CD4-positive, alpha-beta T cell (primary cell): ENCODE measurements at regions not wholly inside any gene's neighbourhood (a gene's known extent, or its start where the extent isn't known, plus 50 kb on each side); places are given as distances from the start of the nearest gene placed in this dataset.

ENCODE experiments used
- ATAC-seq: fragments of 200-7000 bp; cut with Tn5 transposase; one replicate; pipeline ENCODE4 v1.10.0; 2022; ENCODE audit warnings: mild to moderate bottlenecking; ENCODE audit not compliant: poor library complexity
- CTCF ChIA-PET: fragments of 350-600 bp; sonication (Branson Sonifier 250); formaldehyde crosslinking; loops from one replicate; lab custom pipeline; 2021; ENCODE audit warnings: antibody characterized with exemption, inconsistent platforms; lab: Charles Lee
- POLR2A ChIA-PET: fragments of 350-600 bp; sonication (Branson Sonifier 250); formaldehyde crosslinking; loops from one replicate; lab custom pipeline; 2021; ENCODE audit warnings: antibody characterized with exemption, inconsistent platforms; lab: Charles Lee
- DNase-seq, 14 experiments: peaks; one replicate each; pipeline ENCODE4 v3.0.0-alpha.2; 2013 to 2020; ENCODE audit warnings: mixed read lengths in 2 of 14
- H3K27ac ChIP-seq, 2 donors: one replicate each; pipeline versions ENCODE4 v1.5.1 to v1.7.0; 2013; ENCODE audit warnings: low read length in 2 of 2, low read depth in 1 of 2, mild to moderate bottlenecking in 1 of 2
- H3K27me3 ChIP-seq, 2 experiments: 1 replicate in 1 of 2; 2 replicates in 1 of 2; pipeline versions ENCODE4 v1.6.1 to v1.7.0; 2013; ENCODE audit warnings: low read length in 2 of 2, control low read depth in 1 of 2, mild to moderate bottlenecking in 1 of 2, moderate library complexity in 1 of 2; ENCODE audit not compliant: insufficient read depth in 2 of 2, control insufficient read depth in 1 of 2
- H3K36me3 ChIP-seq: one replicate; pipeline ENCODE4 v1.6.1; 2013; ENCODE audit warnings: low read length, control low read depth; ENCODE audit not compliant: insufficient read depth
- H3K4me1 ChIP-seq: one replicate; pipeline ENCODE4 v1.6.1; 2013; ENCODE audit warnings: low read length, control low read depth; ENCODE audit not compliant: insufficient read depth
- H3K4me3 ChIP-seq: one replicate; pipeline ENCODE4 v1.5.1; 2013; ENCODE audit warnings: mild to moderate bottlenecking, low read length, moderate library complexity
- H3K9me3 ChIP-seq, 2 experiments: 1 replicate in 1 of 2; 2 replicates in 1 of 2; pipeline versions ENCODE4 v1.6.1 to v1.7.0; 2013; ENCODE audit warnings: low read length in 2 of 2, mild to moderate bottlenecking in 2 of 2, control low read depth in 1 of 2, moderate library complexity in 1 of 2; ENCODE audit not compliant: control insufficient read depth in 1 of 2, insufficient read depth in 1 of 2
- H3K27ac Mint-ChIP-seq: one replicate; pipeline ENCODE4 v1.8.0; 2020; ENCODE audit warnings: mixed read lengths
- H3K27me3 Mint-ChIP-seq: one replicate; pipeline ENCODE4 v1.8.0; 2021; ENCODE audit warnings: mixed read lengths
- H3K36me3 Mint-ChIP-seq: one replicate; pipeline ENCODE4 v1.8.0; 2021; ENCODE audit warnings: low read depth, mixed read lengths
- H3K4me1 Mint-ChIP-seq: one replicate; pipeline ENCODE4 v1.8.0; 2021; ENCODE audit warnings: low read depth, mixed read lengths
- H3K4me3 Mint-ChIP-seq: one replicate; pipeline ENCODE4 v1.8.0; 2020; ENCODE audit warnings: mild to moderate bottlenecking, mixed read lengths
- H3K9me3 Mint-ChIP-seq: one replicate; pipeline ENCODE4 v1.8.0; 2020; ENCODE audit warnings: mixed read lengths
- CTCF ChIP-seq: fragments of 200-600 bp; IDR thresholded peaks from one replicate; pipeline ENCODE4 v1.8.0; 2022; ENCODE audit warnings: antibody characterized with exemption, mild to moderate bottlenecking
- intact Hi-C, 2 experiments: fragments of 100-400 bp; cut with DNase I in 1 of 2; cut with micrococcal nuclease in 1 of 2; formaldehyde crosslinking; loops; one replicate each; pipeline versions ENCODE4 v1.15.1 to v1.9.0; 2023 to 2025; cut with DNase I, micrococcal nuclease

- no peaks in the 10 kb centered on the region for H3K36me3 Mint-ChIP-seq
- no peak for TF ChIP-seq CTCF
- no peaks in the 10 kb centered on the region for H3K27me3 Mint-ChIP-seq
- DNase-seq: no peak
- no peaks in the 10 kb centered on the region for H3K4me1 Mint-ChIP-seq
- Histone ChIP-seq H3K27ac (no peak overlapping the region), H3K36me3 (no peaks in the 10 kb centered on the region), H3K27me3 (no peaks in the 10 kb centered on the region), H3K4me1 (no peaks in the 10 kb centered on the region), H3K4me3 (no peak overlapping the region), H3K9me3 (peaks cover 0 to 3% of the 10 kb centered on the region in 2 experiments)
- no peak for ATAC-seq
- ChIA-PET POLR2A (no interaction called here), CTCF (no interaction called here)
- H3K4me3 Mint-ChIP-seq: no peak overlapping the region
- intact Hi-C loops: no loop called here
- H3K27ac Mint-ChIP-seq: no peak overlapping the region
- H3K9me3 Mint-ChIP-seq: peaks cover 3% of the 10 kb centered on the region
These were observed 270.5 kb upstream of the MEIS1 start for GRCh38 chr2:66164470-66164869.

GRCh38 chr2:66156171-66156570, 278.8 kb upstream of the MEIS1 start:
- H3K27me3 Mint-ChIP-seq: no peaks in the 10 kb centered on the region
- DNase-seq (no peak), ATAC-seq (no peak)
- H3K27ac ChIP-seq: no peak overlapping the region
- no peaks in the 10 kb centered on the region for H3K4me1 ChIP-seq
- peaks cover 7 to 14% of the 10 kb centered on the region in 2 experiments for H3K9me3 ChIP-seq
- no peaks in the 10 kb centered on the region for H3K36me3 ChIP-seq
- intact Hi-C loops: no loop called here
- no peak overlapping the region for H3K4me3 ChIP-seq
- no peaks in the 10 kb centered on the region for H3K4me1 Mint-ChIP-seq
- H3K27ac Mint-ChIP-seq: no peak overlapping the region
- POLR2A ChIA-PET: no interaction called here
- H3K4me3 Mint-ChIP-seq: no peak overlapping the region
- no peaks in the 10 kb centered on the region for H3K36me3 Mint-ChIP-seq
- no peak for TF ChIP-seq CTCF
- peaks cover 27% of the 10 kb centered on the region for H3K9me3 Mint-ChIP-seq
- CTCF ChIA-PET: no interaction called here
- H3K27me3 ChIP-seq: no peaks in the 10 kb centered on the region

GRCh38 chr2:66153941-66154340, 281.0 kb upstream of the MEIS1 start:
- no peaks in the 10 kb centered on the region for H3K36me3 Mint-ChIP-seq
- H3K9me3 ChIP-seq: peaks cover 7 to 14% of the 10 kb centered on the region in 2 experiments
- no peaks in the 10 kb centered on the region for H3K4me1 Mint-ChIP-seq
- H3K4me3 Mint-ChIP-seq: no peak overlapping the region
- H3K36me3 ChIP-seq: no peaks in the 10 kb centered on the region
- H3K9me3 Mint-ChIP-seq: peaks cover 24% of the 10 kb centered on the region
- CTCF ChIA-PET: no interaction called here
- ATAC-seq (no peak), DNase-seq (no peak)
- no peak overlapping the region for H3K4me3 ChIP-seq
- H3K27ac ChIP-seq: no peak overlapping the region
- TF ChIP-seq CTCF: no peak
- no peaks in the 10 kb centered on the region for H3K4me1 ChIP-seq
- no peaks in the 10 kb centered on the region for H3K27me3 ChIP-seq
- intact Hi-C loops: no loop called here
- no peak overlapping the region for H3K27ac Mint-ChIP-seq
- H3K27me3 Mint-ChIP-seq: no peaks in the 10 kb centered on the region
- POLR2A ChIA-PET: no interaction called here
